Stimulated activated CD8-positive, alpha-beta memory T cell treated with anti-CD3 and anti-CD28 coated beads, Interleukin-15, amount 100 ng/mL, for 4 hours (primary cell): ENCODE measurements at regions not wholly inside any gene's neighbourhood (a gene's known extent, or its start where the extent isn't known, plus 50 kb on each side); places are given as distances from the start of the nearest gene placed in this dataset.

ENCODE experiments used
- DNase-seq, 2 donors: peaks; one replicate each; pipeline ENCODE4 v3.0.0-alpha.2; 2020; ENCODE audit warnings: low read depth in 2 of 2

DNA sequence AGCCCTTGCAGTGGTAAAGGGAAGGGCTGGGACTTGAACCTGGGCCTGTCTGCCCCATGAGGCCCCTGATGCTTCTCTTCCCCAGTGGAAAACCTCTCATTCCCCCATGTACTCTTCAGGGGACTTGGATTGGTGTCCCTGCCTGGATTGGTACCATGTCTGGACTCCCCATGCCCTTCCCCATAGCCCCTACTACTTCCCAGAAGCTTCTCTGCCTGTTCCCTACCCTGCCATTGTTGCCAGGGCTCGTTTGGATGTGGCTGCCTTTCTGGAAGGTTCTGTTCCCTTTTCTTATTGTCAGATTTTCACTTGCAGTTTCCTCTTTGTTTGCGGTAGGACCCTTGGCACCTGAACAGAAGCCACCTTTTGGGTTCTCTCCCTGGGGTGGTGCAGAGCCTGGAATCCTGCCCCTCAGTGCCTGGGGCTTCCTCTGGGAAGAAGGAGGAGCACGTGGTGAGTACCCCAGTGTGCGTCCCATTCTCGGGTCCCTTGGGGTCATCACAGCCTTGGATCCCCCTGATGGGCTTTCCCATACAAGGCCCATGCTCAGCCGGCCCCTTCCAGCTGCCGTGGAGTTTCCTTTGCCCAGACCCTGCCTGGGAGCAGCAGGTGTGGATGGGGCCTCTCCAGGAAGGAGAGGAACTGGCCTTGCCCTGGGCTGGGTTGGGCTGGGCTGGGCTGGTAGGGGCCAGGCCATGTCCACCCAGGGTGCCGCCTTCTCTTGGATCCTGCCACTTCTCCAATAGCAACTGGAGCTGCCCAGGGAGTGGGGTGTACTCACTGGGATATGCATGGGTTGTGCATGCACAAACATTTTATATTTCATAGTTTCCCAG, 281.1 kb downstream of the PTPRU start:
- no peak for DNase-seq

GRCh38 chr1:29516063-29516820, 279.9 kb downstream of the PTPRU start:
- no peak for DNase-seq

DNA sequence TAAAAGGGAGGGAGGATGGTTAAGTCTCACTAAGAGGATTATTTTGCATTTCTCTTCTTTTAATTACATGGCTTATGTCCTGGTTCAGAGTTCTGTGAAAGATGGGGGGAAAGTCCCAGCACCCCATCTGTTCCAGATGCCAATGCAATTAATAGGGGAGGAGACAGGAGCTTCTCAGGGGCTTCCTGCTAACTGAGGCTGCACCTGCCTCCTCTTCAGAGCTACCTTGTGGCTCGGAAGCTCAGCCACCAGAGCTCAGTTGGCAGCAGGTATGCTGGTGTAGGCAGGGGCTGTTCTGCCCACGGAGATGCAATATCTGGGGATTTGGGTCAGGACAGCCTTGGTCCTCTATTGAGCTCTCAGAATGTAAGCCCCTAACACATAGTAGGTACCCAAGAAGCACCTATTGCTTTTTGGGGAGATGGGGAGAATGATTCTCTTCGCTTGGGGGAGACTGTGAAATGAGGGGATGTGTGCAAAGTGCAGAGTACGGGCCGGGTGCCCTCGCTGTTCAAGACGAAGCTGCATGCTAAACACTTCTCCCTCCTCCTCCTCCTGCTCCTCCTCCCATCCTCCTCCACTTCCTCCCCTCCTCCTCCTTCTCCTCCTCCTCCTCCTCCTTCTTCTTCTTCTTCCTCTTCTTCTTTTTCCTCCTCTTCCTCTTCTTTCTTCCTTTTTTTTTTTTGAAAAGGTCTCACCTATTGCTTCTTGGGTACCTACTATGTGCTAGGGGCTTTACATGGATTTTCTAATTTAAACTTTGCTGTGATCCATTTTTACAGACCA, 279.0 kb downstream of the PTPRU start:
- DNase-seq = no peak

GRCh38 chr1:29514361-29515169, 278.2 kb downstream of the PTPRU start:
- no peak for DNase-seq

DNA sequence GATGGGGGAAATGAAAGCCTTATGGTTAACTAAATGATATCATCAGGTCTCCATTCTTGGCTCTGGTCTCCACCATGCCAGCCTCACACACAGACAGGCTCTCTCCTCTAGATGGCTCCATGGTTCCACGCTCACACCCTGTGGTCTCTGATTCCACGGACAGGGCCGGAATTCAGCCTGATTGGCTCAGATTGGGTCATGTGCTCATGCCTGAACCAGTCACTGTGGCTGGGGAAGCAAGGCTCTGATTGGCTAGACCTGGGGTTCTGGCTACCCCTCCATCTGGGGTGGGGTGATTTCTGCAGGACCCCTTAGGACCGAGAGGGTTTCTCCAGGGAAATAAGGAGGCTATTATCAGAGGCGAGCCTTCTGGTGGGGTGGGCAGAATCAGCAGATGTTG, 277.0 kb downstream of the PTPRU start:
- DNase-seq = no peak

DNA sequence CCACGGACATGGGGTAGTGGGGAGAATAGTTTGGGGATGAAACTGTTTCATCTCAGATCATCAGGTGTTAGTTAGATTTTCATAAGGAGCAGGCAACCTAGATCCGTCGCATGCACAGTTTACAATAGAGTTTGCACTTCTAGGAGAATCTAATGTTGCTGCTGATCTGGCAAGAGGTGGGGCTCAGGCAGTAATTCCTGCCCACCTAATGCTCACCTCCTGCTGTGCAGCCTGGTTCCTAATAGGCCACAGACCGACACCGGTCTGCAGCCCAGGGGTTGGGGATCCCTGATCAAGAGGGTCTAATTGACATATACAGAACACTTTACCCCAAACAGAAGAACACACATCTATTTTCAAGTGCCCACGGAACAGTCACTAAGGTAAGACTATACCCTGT, 275.1 kb downstream of the PTPRU start:
- DNase-seq = no peak

DNA sequence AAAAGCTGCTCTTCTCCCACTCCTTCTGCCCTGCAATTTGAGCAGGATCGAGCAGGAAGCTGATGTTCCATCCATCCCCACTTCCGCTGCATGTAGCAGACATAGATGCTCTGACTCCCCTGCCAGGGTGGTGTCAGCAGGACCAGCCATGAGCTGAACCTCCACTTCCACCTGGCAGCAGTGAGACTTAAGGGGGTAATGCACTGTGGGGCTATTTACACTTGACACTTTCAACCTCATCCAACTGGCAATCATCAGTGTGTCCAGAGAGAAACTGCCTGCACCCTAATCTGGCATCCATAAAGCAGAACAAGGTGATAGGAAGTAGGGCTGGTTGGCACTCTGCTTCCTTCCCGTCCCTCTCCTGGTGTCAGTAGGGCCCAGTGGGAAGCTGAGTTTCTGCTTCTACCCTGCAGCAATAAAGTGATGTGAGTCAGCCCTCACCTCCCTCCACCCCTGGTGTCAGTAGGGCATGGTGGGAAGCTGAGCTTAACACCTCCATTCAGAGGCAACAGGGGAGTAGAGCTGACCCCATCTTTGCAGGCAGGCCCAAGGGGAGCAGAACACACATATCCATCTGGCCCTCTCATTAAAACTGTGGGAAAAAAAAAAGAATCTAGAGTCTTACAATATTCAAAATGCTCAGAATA, 272.3 kb downstream of the PTPRU start:
- DNase-seq = no peak

- DNase-seq = no peak
Observed at GRCh38 chr1:29506678-29507225, 270.4 kb downstream of the PTPRU start.

- DNase-seq = no peak
Observed at GRCh38 chr1:29505532-29506220, 269.4 kb downstream of the PTPRU start.

DNA sequence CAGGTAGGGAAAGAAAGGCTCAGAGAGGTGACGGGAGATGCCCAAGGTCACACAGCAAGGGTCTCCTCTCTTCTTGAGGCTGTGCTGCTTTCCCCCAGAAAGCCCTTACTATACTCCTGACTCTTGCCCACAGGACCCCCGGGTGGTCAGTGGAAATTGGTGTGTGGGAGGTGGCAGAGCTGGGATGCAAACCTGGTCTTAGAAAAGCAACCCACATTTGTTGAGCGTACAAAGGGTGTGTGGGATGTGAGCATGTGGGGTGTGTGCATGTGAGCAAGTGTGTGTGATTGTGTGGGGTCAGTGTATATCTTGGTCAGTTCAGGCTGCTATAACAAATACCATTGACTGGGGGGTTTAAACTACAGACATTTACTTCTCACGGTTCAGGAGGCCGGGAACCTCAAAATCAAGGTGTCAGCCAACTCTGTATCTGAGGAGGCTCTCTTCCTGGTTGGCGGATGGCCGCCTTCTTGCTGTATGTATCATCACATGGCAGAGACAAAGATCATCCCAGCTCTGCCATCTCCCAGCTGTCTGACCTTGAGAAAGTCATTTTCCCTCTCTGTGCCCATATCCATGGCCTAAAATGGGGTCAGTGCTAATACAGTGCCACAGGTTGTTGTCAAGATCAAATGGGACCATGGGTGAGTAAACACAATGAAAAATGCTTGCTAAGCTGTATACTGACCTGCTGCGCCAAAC, 268.5 kb downstream of the PTPRU start:
- DNase-seq = no peak

DNA sequence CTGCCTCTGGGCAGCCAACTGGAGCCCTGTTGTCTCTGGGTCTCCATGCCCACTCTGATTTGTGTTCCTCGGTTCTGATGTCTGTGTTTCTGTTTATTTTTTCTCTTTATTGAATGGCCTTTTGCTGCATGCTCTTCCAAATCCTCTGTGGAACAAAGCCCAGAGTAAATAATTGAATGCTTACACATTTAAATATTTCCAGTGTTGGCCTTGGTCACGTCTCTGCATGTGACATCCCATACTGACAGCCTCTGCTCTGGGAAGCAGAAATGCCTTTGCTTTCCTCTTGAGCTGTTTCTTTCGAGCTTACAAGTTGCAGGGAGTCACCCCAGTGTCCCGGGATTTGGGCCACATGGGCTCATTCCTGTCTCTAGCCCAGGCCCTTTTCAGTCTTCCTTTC, 267.9 kb downstream of the PTPRU start:
- no peak for DNase-seq

DNA sequence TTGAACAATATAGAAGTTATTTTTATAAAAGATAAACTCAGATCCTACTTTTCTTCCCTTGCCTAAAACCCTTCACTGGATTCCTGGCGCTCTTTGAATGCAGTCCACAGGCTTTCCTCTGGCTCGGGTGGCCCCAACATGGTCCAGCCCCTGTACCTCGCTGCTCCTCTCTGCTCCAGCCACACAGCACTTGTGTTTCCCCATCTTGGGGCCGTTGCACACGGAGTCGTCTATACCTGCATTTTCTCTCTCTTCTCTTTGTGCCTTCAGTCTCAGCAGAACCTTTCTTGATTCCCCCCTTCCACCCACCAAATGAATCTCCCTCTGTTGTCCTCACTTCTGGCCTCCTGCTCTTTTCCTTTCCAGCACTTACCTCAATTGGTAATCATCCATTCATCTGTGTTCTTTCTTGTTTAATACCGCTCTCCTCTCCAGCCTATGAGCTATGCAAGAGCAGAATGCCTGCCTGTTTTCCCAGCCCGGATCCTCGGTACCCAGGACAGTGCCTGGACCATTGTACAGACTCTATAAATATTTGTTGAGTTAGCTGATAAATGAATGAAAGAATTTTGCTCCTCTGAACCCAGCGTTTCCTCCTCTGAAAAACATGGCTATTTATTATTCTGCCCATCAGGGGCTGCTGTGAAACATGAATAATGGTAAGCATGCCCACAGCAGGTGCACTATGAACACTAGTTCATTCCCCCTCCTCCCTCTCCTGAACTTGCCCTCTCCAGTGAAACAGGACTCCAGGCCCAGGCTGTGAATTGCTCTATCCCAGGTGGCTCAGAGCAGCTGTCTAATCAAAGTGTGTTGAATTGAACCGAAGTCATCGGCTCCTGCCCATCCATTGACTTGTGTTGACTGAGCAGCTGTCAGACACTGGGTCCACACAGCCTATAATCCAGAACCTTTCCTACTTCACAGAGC, 266.9 kb downstream of the PTPRU start:
- no peak for DNase-seq

- DNase-seq = no peak
Observed at GRCh38 chr1:29502225-29502910, 266.0 kb downstream of the PTPRU start.

- no peak for DNase-seq
Observed at GRCh38 chr1:29501227-29501976, 265.1 kb downstream of the PTPRU start.

DNA sequence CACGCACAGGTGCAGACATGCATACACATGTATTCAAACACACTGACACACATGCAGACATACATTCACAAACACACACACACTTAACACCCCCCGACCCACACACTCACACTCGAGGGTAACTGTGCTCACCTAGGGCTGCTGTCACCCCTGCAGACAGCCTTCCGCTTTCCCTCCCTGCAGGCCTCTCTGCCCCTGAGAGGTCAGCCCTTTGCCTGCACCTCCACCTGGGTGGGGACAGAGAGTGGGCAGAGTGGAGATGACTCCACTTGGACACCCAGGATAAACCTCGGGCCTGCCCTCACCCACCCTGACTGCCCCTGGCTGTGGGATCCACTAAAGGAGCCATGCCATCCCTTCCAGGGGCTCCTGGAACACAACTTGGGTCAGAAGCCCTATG, 264.3 kb downstream of the PTPRU start:
- no peak for DNase-seq

DNA sequence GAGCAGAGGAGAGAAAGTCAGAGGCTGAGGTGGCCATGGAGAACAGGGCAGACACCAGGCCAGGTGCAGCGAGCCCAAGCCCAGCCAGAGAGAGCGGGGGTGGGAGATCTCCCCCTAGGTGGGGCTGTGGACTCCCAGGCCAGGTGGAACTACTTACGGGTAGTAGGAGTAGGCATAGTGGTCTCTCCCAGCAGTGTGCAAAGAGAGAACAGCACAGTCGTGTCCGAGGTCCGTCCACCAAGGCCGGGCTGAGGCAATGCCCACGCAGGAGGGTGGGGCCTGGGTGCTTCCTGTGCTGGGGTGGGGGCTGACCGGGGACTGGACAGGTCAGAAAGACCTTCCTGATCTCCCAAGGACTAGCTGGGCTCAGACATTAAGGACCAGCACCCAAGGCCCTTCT, 263.7 kb downstream of the PTPRU start:
- no peak for DNase-seq

- no peak for DNase-seq
Observed at GRCh38 chr1:29499104-29499650, 262.9 kb downstream of the PTPRU start.
